Activated naive CD4-positive, alpha-beta T cell treated with anti-CD3 and anti-CD28 coated beads, Interleukin-2, amount 10 ng/mL, durations not matched to agents 7 days and 5 days (primary cell): ENCODE measurements at regions not wholly inside any gene's neighbourhood (a gene's known extent, or its start where the extent isn't known, plus 50 kb on each side); places are given as distances from the start of the nearest gene placed in this dataset.
"Not testable (repeated sequence)": the region's sequence is repeated elsewhere in the genome, so short reads cannot be mapped to it uniquely, and the experiment has no call there.

Experiments used
- CTCF ChIA-PET: fragments of 350-600 bp; sonication (Branson Sonifier 250); formaldehyde crosslinking; loops from one replicate; lab custom pipeline; 2021; ENCODE audit warnings: antibody characterized with exemption; lab: Charles Lee
- DNase-seq: peaks from one replicate; pipeline ENCODE4 v3.0.0-alpha.2; 2020
- H3K27ac Mint-ChIP-seq: one replicate; pipeline ENCODE4 v1.8.0; 2021; ENCODE audit warnings: mild to moderate bottlenecking, moderate library complexity, mixed read lengths
- H3K27me3 Mint-ChIP-seq: one replicate; pipeline ENCODE4 v1.8.0; 2021; ENCODE audit warnings: mild to moderate bottlenecking, mixed read lengths
- H3K36me3 Mint-ChIP-seq: one replicate; pipeline ENCODE4 v1.8.0; 2021; ENCODE audit warnings: mixed read lengths
- H3K4me1 Mint-ChIP-seq: one replicate; pipeline ENCODE4 v1.8.0; 2021; ENCODE audit warnings: mixed read lengths
- H3K4me3 Mint-ChIP-seq: one replicate; pipeline ENCODE4 v1.8.0; 2021; ENCODE audit warnings: mild to moderate bottlenecking, moderate library complexity, mixed read lengths
- H3K9me3 Mint-ChIP-seq: one replicate; pipeline ENCODE4 v1.8.0; 2021; ENCODE audit warnings: mixed read lengths

GRCh38 chr1:190809312-190809711 lies 331.6 kb upstream of the BRINP3 start:
- Mint-ChIP-seq H3K27me3 (no peaks in the 10 kb centered on the region), H3K9me3 (peaks cover 32% of the 10 kb centered on the region), H3K4me3 (no peak overlapping the region), H3K4me1 (no peaks in the 10 kb centered on the region), H3K27ac (no peak overlapping the region), H3K36me3 (no peaks in the 10 kb centered on the region)
- CTCF ChIA-PET = no interaction called here
- DNase-seq = no peak

- DNase-seq = no peak
- Mint-ChIP-seq H3K4me1 (no peaks in the 10 kb centered on the region), H3K27ac (no peak overlapping the region), H3K4me3 (no peak overlapping the region), H3K27me3 (no peaks in the 10 kb centered on the region), H3K9me3 (peaks cover 22% of the 10 kb centered on the region), H3K36me3 (no peaks in the 10 kb centered on the region)
- CTCF ChIA-PET = no interaction called here
Observed at GRCh38 chr1:190812996-190813395, 335.3 kb upstream of the BRINP3 start.

- H3K4me1 Mint-ChIP-seq = no peaks in the 10 kb centered on the region
- CTCF ChIA-PET = no interaction called here
- DNase-seq = no peak
- H3K27me3 Mint-ChIP-seq = no peaks in the 10 kb centered on the region
- H3K9me3 Mint-ChIP-seq = peaks cover 10% of the 10 kb centered on the region
- no peak overlapping the region for H3K4me3 Mint-ChIP-seq
- H3K27ac Mint-ChIP-seq = no peak overlapping the region
- no peaks in the 10 kb centered on the region for H3K36me3 Mint-ChIP-seq
Observed at GRCh38 chr1:190832511-190832910, 354.8 kb upstream of the BRINP3 start.

GRCh38 chr1:190835658-190836057 lies 358.0 kb upstream of the BRINP3 start:
- no peak overlapping the region for H3K27ac Mint-ChIP-seq
- no peak for DNase-seq
- H3K4me3 Mint-ChIP-seq = no peak overlapping the region
- no peaks in the 10 kb centered on the region for H3K4me1 Mint-ChIP-seq
- H3K36me3 Mint-ChIP-seq = no peaks in the 10 kb centered on the region
- H3K9me3 Mint-ChIP-seq = peaks cover 12% of the 10 kb centered on the region
- no peaks in the 10 kb centered on the region for H3K27me3 Mint-ChIP-seq
- CTCF ChIA-PET = no interaction called here

- H3K27me3 Mint-ChIP-seq, H3K4me3 Mint-ChIP-seq, H3K27ac Mint-ChIP-seq, CTCF ChIA-PET, H3K36me3 Mint-ChIP-seq, H3K4me1 Mint-ChIP-seq, DNase-seq: not testable (repeated sequence)
- H3K9me3 Mint-ChIP-seq = peaks cover 12% of the 10 kb centered on the region
Observed at GRCh38 chr1:190837200-190837599, 359.5 kb upstream of the BRINP3 start.

GRCh38 chr1:190837888-190838287 lies 360.2 kb upstream of the BRINP3 start:
- CTCF ChIA-PET = no interaction called here
- Mint-ChIP-seq H3K4me1 (no peaks in the 10 kb centered on the region), H3K27ac (no peak overlapping the region), H3K4me3 (no peak overlapping the region), H3K9me3 (peaks cover 12% of the 10 kb centered on the region), H3K27me3 (no peaks in the 10 kb centered on the region), H3K36me3 (no peaks in the 10 kb centered on the region)
- no peak for DNase-seq

GRCh38 chr1:190847166-190847565 lies 369.5 kb upstream of the BRINP3 start:
- H3K4me1 Mint-ChIP-seq = no peaks in the 10 kb centered on the region
- H3K9me3 Mint-ChIP-seq = peaks cover 6% of the 10 kb centered on the region
- CTCF ChIA-PET = no interaction called here
- no peaks in the 10 kb centered on the region for H3K27me3 Mint-ChIP-seq
- DNase-seq = no peak
- no peak overlapping the region for H3K4me3 Mint-ChIP-seq
- H3K36me3 Mint-ChIP-seq = no peaks in the 10 kb centered on the region
- no peak overlapping the region for H3K27ac Mint-ChIP-seq

GRCh38 chr1:190849346-190849745 lies 371.7 kb upstream of the BRINP3 start:
- Mint-ChIP-seq H3K9me3 (peaks cover 6% of the 10 kb centered on the region), H3K27me3 (no peaks in the 10 kb centered on the region), H3K4me1 (no peaks in the 10 kb centered on the region), H3K4me3 (no peak overlapping the region), H3K27ac (no peak overlapping the region), H3K36me3 (no peaks in the 10 kb centered on the region)
- DNase-seq = no peak
- CTCF ChIA-PET = no interaction called here

GRCh38 chr1:190852611-190853010 lies 374.9 kb upstream of the BRINP3 start:
- Mint-ChIP-seq H3K9me3 (no peaks in the 10 kb centered on the region), H3K4me1 (no peaks in the 10 kb centered on the region), H3K4me3 (no peak overlapping the region), H3K36me3 (no peaks in the 10 kb centered on the region), H3K27ac (no peak overlapping the region), H3K27me3 (no peaks in the 10 kb centered on the region)
- CTCF ChIA-PET = no interaction called here
- no peak for DNase-seq

GRCh38 chr1:190858140-190858539 lies 380.5 kb upstream of the BRINP3 start:
- Mint-ChIP-seq H3K9me3 (peaks cover 12% of the 10 kb centered on the region), H3K4me3 (no peak overlapping the region), H3K36me3 (no peaks in the 10 kb centered on the region), H3K27me3 (no peaks in the 10 kb centered on the region), H3K27ac (no peak overlapping the region), H3K4me1 (no peaks in the 10 kb centered on the region)
- CTCF ChIA-PET = no interaction called here
- DNase-seq = no peak

GRCh38 chr1:190864013-190864641 lies 386.5 kb upstream of the BRINP3 start:
- H3K4me3 Mint-ChIP-seq = no peak overlapping the region

GRCh38 chr1:190880352-190880751 lies 402.7 kb upstream of the BRINP3 start:
- H3K36me3 Mint-ChIP-seq = no peaks in the 10 kb centered on the region
- no peaks in the 10 kb centered on the region for H3K4me1 Mint-ChIP-seq
- CTCF ChIA-PET = no interaction called here
- H3K9me3 Mint-ChIP-seq = peaks cover 2% of the 10 kb centered on the region
- DNase-seq = no peak
- no peaks in the 10 kb centered on the region for H3K27me3 Mint-ChIP-seq
- H3K27ac Mint-ChIP-seq = no peak overlapping the region
- H3K4me3 Mint-ChIP-seq = no peak overlapping the region

More at GRCh38 chr1:190864013-190864641, 386.5 kb upstream of the BRINP3 start:
- peaks cover 11% of the 10 kb centered on the region for H3K9me3 Mint-ChIP-seq
- no peak for DNase-seq
- CTCF ChIA-PET = no interaction called here
- no peaks in the 10 kb centered on the region for H3K27me3 Mint-ChIP-seq
- H3K27ac Mint-ChIP-seq = no peak overlapping the region
- no peaks in the 10 kb centered on the region for H3K4me1 Mint-ChIP-seq
- no peaks in the 10 kb centered on the region for H3K36me3 Mint-ChIP-seq

GRCh38 chr1:190881064-190881463 lies 403.4 kb upstream of the BRINP3 start:
- Mint-ChIP-seq H3K9me3 (peaks cover 2% of the 10 kb centered on the region), H3K4me1 (no peaks in the 10 kb centered on the region), H3K27ac (no peak overlapping the region), H3K36me3 (no peaks in the 10 kb centered on the region), H3K27me3 (no peaks in the 10 kb centered on the region), H3K4me3 (no peak overlapping the region)
- no peak for DNase-seq
- CTCF ChIA-PET = no interaction called here

GRCh38 chr1:190897233-190897632 lies 419.6 kb upstream of the BRINP3 start:
- Mint-ChIP-seq H3K4me3 (no peak overlapping the region), H3K27me3 (no peaks in the 10 kb centered on the region), H3K4me1 (no peaks in the 10 kb centered on the region), H3K9me3 (peaks cover 7% of the 10 kb centered on the region), H3K27ac (no peak overlapping the region), H3K36me3 (no peaks in the 10 kb centered on the region)
- DNase-seq = no peak
- CTCF ChIA-PET = no interaction called here

GRCh38 chr1:190904091-190904695 lies 426.5 kb upstream of the BRINP3 start:
- no peak for DNase-seq
- H3K4me3 Mint-ChIP-seq = no peak overlapping the region
- CTCF ChIA-PET = no interaction called here
- H3K4me1 Mint-ChIP-seq = no peaks in the 10 kb centered on the region
- no peaks in the 10 kb centered on the region for H3K9me3 Mint-ChIP-seq
- no peaks in the 10 kb centered on the region for H3K36me3 Mint-ChIP-seq
- no peaks in the 10 kb centered on the region for H3K27me3 Mint-ChIP-seq
- H3K27ac Mint-ChIP-seq = no peak overlapping the region
